NCI-H1105 treated with DMSO at 0.1 percent for 48 hours (cell line): ENCODE measurements at regions not wholly inside any gene's neighbourhood (a gene's known extent, or its start where the extent isn't known, plus 50 kb on each side); places are given as distances from the start of the nearest gene placed in this dataset.
"Not testable (repeated sequence)": the region's sequence is repeated elsewhere in the genome, so short reads cannot be mapped to it uniquely, and the experiment has no call there.

Experiments
- DNase-seq: peaks from one replicate; lab custom pipeline; 2025; lab: John Stamatoyannopoulos, UW

DNA sequence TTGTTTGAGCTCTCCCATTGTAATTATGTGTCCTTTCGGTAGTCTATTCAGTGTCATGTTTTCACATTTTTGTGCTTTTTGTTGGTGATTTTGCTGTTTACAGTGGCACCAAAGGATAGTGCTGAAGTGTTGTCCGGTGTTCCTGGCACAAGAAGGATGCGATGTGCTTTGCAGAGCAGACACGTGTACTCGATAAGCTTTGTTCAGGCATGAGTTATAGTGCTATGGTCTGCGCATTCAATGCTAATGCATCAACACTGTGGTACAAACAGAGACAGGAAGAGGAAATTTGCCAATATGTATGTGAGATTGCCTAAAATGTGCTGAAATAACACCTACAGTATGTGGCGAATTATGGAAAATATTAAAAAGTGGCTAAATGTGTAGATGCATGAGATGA, 913.4 kb upstream of the ACO1 start:
- DNase-seq, result no peak

GRCh38 chr9:31486630-31487029, 897.8 kb upstream of the ACO1 start:
- no peak for DNase-seq

DNA sequence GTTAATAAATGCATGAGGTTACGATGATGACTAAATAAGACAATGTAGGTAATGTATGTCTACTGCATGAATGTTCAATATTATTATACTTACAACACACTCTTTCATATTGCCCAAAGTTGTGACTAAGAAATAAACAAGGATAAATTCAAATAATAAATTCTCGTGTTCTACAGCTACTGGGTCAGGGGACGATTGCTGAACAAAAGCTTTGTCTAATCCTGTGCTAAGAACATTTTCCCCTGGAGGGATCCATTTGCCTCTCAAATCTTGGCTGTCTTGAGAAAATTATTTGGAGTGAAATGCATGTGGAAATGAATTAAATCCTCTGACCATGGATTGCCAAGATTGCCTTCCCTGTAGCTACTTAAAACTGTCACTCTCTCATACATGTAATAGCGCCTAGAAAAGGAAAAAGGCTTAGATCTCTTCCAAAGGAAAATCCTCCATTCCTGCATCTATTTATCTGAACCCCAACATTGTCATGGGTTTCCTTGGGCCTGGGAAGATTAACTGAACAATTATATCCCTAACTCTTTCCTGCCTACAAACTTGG, 893.8 kb upstream of the ACO1 start:
- no peak for DNase-seq

DNA sequence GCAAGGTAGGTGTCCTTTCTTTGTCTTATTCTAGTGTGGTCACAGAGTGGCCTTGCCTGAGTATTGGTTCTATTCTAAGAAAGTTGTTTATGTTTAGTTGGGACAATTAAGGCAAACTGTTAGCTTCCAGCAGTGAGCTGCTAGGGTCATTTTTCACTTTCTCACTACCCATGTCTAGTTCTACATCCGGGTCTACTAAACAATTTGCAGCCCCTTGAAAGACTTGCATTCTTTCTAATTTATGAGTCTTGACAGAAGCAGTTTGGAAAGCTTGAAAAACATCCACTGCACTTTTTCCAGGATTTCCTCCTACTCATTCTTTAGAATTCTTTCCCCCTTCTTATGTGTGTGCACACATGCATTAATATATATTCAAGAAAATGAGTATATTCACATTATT, 892.2 kb upstream of the ACO1 start:
- no peak for DNase-seq

- no peak for DNase-seq
These were observed 884.0 kb upstream of the ACO1 start for GRCh38 chr9:31500422-31500821.

GRCh38 chr9:31519011-31519410, 865.4 kb upstream of the ACO1 start:
- no peak for DNase-seq

- DNase-seq, result no peak
These were observed 865.0 kb upstream of the ACO1 start for GRCh38 chr9:31519424-31519823.

- DNase-seq, result no peak
These were observed 864.6 kb upstream of the ACO1 start for GRCh38 chr9:31519826-31520225.

- DNase-seq, result no peak
These were observed 864.0 kb upstream of the ACO1 start for GRCh38 chr9:31520301-31521085.

DNA sequence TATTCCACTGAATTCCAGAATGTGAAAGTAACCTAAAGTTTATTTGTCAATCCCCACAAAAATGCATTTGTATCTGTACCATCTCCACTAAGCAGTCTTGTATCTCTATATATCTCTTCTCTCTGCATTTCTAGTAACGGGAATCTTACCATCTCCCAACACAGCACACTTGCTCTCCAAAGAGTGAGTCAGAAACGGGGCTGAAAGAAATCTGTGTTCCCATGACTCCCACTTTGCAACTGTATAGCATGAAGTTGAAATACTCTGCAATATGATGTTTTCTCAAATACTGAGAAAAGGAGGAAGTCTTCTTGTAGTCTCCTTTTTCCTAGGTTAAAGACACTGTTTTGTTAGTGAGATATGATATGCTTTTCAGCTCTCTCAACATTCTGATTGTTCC, 848.8 kb upstream of the ACO1 start:
- DNase-seq, result no peak

DNA sequence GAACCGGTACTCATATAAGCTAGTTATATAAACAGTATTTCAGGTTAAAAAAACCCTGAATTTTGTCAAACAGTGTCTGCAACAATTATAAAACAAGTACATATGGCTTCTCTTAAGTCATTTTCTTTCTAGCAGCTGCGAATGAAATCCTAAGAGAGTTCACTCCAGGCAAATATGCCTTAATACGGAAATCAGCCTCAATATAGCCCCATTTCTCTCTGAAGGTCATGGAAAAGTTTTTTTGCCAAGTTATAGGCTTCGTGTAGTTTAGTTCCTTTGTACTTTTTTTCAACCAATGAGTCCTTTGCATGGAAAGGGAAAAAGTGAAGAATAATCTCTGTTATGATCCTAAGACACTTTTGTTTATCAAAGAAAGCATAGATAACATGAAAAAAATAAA, 848.0 kb upstream of the ACO1 start:
- no peak for DNase-seq

DNA sequence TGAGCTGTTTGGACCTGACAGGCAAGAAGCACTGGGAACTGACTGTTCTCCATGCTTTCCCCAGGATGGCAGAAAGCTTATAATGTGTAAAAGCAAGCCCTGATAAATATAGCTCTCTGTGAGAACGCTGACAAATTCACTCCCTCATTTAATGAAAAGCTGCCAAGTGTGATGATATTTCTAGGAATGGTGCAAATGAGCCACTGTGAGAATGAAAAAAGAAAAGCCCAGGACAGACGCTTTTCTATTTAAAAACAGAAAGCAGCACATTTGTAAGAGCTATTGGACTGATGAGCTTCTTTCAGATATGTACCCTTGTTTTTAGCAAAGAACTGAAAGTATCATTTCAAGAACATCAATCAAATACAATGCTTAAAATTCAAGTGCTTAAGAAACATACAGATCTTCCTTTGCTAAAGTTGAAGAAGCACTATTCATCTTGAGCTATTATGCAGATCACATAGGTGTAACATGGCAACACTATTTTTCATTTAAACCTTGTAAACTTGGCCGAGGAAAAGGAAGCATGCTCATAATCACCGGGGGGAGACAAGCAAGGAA, 842.6 kb upstream of the ACO1 start:
- no peak for DNase-seq

- peak; percentile 8 for DNase-seq
These were observed 841.9 kb upstream of the ACO1 start for GRCh38 chr9:31542384-31543055.

GRCh38 chr9:31554941-31555340, 829.5 kb upstream of the ACO1 start:
- DNase-seq, result no peak

DNA sequence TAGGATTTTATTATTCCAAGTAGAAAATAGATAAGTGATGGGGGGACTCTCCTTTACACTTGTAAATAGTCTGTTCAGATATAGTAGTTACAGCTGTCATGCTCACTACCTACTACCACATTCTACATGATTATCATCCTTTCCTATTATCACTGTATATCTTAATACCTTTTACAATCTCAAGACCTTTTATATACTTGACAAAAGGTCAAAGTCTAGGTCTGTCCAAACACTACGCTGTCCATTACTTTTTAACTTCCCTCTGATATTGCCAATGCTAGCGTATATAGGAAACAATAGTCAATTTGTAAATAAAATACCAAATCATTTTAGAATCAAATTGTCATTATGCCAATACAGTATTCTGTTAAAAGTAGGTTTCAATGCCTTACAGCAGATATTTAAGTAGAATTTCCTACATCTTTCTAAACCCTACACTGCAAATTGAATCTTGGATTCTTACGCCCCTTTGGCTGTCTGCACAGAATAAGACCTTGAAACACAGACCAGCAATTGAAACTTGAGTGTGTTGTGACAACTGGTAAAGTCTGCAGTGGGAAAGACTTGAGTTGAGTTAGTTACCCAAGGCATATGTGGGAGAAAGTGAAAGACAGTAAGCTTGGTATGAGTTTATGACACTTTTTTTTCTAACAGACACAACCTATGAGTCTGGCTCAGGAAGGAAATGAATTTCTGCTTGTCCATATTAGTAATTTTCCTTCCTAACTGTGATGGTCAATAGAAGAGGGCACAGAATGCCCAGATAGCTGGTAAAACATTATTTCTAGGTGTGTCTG, 827.6 kb upstream of the ACO1 start:
- no peak for DNase-seq

DNA sequence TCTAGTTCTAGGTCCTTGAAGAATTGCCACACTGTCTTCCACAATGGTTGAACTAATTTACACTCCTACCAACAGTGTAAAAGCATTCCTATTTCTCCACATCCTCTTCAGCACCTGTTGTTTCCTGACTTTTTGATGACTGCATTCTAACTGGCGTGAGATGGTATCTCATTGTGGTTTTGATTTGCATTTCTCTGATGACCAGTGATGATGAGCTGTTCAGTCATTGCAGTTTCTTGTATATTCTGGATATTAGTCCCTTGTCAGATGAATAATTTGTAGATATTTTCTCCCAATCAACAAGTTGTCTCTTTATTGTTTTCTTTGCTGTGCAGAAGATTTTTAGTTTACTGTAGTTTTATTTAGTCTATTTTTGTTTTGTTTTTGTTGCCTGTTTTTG, 812.3 kb upstream of the ACO1 start:
- not testable (repeated sequence) for DNase-seq

DNA sequence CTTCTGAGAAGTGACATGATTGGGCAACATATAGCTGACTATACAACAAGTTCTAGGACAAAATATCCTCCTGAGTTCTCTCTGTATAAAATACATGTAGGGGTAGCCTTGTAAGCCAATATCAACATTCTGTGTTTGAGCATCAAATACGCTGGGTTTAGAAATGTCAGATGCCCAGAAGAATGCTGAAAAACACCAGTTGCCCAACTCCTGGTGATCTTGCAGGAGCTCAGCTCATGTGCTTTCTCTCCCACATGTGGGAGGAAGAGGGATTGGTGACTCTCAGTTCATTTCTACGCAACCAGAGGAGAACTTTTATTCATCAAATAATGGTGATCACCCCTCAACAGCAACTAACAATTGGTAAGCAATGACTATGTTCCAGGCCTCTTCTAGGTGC, 810.9 kb upstream of the ACO1 start:
- no peak for DNase-seq

GRCh38 chr9:31574006-31574765, 810.3 kb upstream of the ACO1 start:
- DNase-seq, result no peak

DNA sequence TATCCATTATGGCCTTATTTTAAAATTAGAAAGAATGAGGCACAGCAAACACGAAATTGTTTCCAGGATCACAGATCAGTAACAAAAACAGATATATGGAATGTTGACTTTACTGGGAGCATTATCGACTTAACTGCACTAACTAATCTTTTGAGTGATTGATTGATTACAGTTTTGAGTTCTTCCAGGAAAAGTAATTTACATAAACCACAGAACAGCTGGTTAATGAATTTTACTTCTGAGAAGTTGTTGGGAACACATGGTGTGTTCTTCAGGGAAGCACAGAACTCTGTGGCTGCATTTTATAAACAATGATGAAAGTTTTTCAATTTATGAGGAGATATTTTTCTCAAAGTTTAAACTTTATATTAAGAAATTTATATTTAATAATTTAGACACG, 802.4 kb upstream of the ACO1 start:
- no peak for DNase-seq

DNA sequence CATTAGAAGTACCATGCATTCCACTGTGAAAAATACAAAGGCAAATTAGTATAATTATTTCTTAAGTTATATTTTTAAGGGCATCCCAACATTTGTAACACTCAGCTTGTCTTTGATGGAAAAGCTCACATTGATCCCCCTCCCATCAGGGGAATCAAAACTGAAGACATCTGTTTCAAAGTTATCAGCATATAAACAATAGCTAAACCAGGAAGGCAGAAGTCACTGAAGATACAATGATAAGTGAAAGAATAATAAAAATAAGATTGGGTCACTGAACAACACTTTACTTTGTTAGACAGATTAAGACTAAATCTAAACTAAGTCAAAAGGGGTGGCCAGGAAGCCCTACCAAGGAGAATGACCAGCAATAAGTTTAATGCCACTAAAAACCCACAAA, 801.9 kb upstream of the ACO1 start:
- no peak for DNase-seq

DNA sequence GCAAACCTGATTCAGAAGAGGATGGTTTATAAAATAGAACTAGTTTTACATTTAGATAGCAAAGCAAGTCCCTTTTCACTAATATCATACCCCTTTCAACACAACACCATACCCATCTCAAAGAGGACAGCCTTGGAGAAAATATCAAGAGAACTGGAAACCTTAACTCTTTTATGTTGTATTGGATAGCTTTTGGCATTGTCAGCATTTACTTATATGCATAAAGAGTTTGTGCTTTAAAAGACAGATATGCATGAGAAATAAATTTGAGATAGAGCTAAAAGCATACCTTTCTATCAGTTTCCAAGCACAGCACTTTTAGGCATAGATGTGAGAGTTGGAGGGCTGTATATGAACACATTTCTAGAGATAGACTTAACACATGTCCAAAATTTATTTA, 799.3 kb upstream of the ACO1 start:
- DNase-seq, result no peak

GRCh38 chr9:31587146-31587545, 797.3 kb upstream of the ACO1 start:
- no peak for DNase-seq
